GM19468 (cell line): ENCODE measurements at regions not wholly inside any gene's neighbourhood (a gene's known extent, or its start where the extent isn't known, plus 50 kb on each side); places are given as distances from the start of the nearest gene placed in this dataset.
"Not testable (repeated sequence)": the region's sequence is repeated elsewhere in the genome, so short reads cannot be mapped to it uniquely, and the experiment has no call there.

Experiments
- ATAC-seq: cut with Tn5 transposase; IDR thresholded peaks from one replicate; pipeline ENCODE4 v1.9.1; 2021; ENCODE audit warnings: mild to moderate bottlenecking, moderate library complexity, moderate number of reproducible peaks; ENCODE audit not compliant: unreplicated experiment; ENCODE audit errors: extremely low read depth

- ATAC-seq: no peak
These were observed 2366.3 kb downstream of the PCDH7 start for GRCh38 chr4:33086331-33086925.

GRCh38 chr4:33088713-33089112 lies 2368.5 kb downstream of the PCDH7 start:
- ATAC-seq: no peak

- ATAC-seq: no peak
These were observed 2370.7 kb downstream of the PCDH7 start for GRCh38 chr4:33090910-33091309.

GRCh38 chr4:33091961-33092360 lies 2371.8 kb downstream of the PCDH7 start:
- no peak for ATAC-seq

- ATAC-seq: peak; percentile 66
These were observed 2384.1 kb downstream of the PCDH7 start for GRCh38 chr4:33104273-33104672.

- no peak for ATAC-seq
These were observed 2387.6 kb downstream of the PCDH7 start for GRCh38 chr4:33107814-33108213.

GRCh38 chr4:33111117-33111516 lies 2390.9 kb downstream of the PCDH7 start:
- no peak for ATAC-seq

- no peak for ATAC-seq
These were observed 2396.7 kb downstream of the PCDH7 start for GRCh38 chr4:33116871-33117270.

- ATAC-seq: no peak
These were observed 2405.8 kb downstream of the PCDH7 start for GRCh38 chr4:33126002-33126401.

- ATAC-seq: not testable (repeated sequence)
These were observed 2410.5 kb downstream of the PCDH7 start for GRCh38 chr4:33130662-33131061.

- no peak for ATAC-seq
These were observed 2413.6 kb downstream of the PCDH7 start for GRCh38 chr4:33133723-33134122.

GRCh38 chr4:33134366-33134765 lies 2414.2 kb downstream of the PCDH7 start:
- no peak for ATAC-seq

- no peak for ATAC-seq
These were observed 2429.7 kb downstream of the PCDH7 start for GRCh38 chr4:33149658-33150524.

GRCh38 chr4:33150525-33150910 lies 2430.3 kb downstream of the PCDH7 start:
- ATAC-seq: no peak

GRCh38 chr4:33160126-33160525 lies 2440.0 kb downstream of the PCDH7 start:
- no peak for ATAC-seq

GRCh38 chr4:33161202-33161601 lies 2441.0 kb downstream of the PCDH7 start:
- no peak for ATAC-seq

- ATAC-seq: no peak
These were observed 2442.0 kb downstream of the PCDH7 start for GRCh38 chr4:33162122-33162521.

- no peak for ATAC-seq
These were observed 2451.8 kb downstream of the PCDH7 start for GRCh38 chr4:33171873-33172525.

- no peak for ATAC-seq
These were observed 2456.4 kb downstream of the PCDH7 start for GRCh38 chr4:33176566-33176965.

GRCh38 chr4:33184657-33185290 lies 2464.6 kb downstream of the PCDH7 start:
- peak; percentile 93 for ATAC-seq

GRCh38 chr4:33187035-33187434 lies 2466.9 kb downstream of the PCDH7 start:
- peak; percentile 37 for ATAC-seq
